Fibroblast of the aortic adventitia (primary cell): ENCODE measurements at regions not wholly inside any gene's neighbourhood (a gene's known extent, or its start where the extent isn't known, plus 50 kb on each side); places are given as distances from the start of the nearest gene placed in this dataset.

Experiments
- DNase-seq: peaks from one replicate; pipeline ENCODE4 v3.0.0-alpha.2; 2010; ENCODE audit warnings: low read depth
- H3K4me3 ChIP-seq: 2 replicates; pipeline ENCODE4 v1.5.1; 2011; ENCODE audit warnings: low read depth, mild to moderate bottlenecking, control low read depth, low read length, moderate library complexity
- CTCF ChIP-seq: IDR thresholded peaks from 2 replicates; pipeline ENCODE4 v1.5.1; 2011; ENCODE audit warnings: mild to moderate bottlenecking, low read length, control low read depth, inconsistent platforms; ENCODE audit not compliant: insufficient read depth

GRCh38 chr18:8948471-8949149, 153.9 kb upstream of the NDUFV2 start:
- DNase-seq, result peak; percentile 89
- H3K4me3 ChIP-seq, result no peak overlapping the region
- no peak for TF ChIP-seq CTCF

GRCh38 chr18:8949206-8949605, 153.3 kb upstream of the NDUFV2 start:
- H3K4me3 ChIP-seq, result peak overlapping the region; percentile 22
- no peak for DNase-seq
- TF ChIP-seq CTCF, result no peak

- no peak for TF ChIP-seq CTCF
- no peak for DNase-seq
- no peak overlapping the region for H3K4me3 ChIP-seq
Measured at GRCh38 chr18:8951491-8951890, 151.0 kb upstream of the NDUFV2 start.

- no peak for TF ChIP-seq CTCF
- no peak for DNase-seq
- no peak overlapping the region for H3K4me3 ChIP-seq
Measured at GRCh38 chr18:8952174-8952573, 150.3 kb upstream of the NDUFV2 start.

GRCh38 chr18:8952769-8953760, 149.4 kb upstream of the NDUFV2 start:
- no peak overlapping the region for H3K4me3 ChIP-seq
- TF ChIP-seq CTCF, result peak; percentile 1
- peak; percentile 86 for DNase-seq

- DNase-seq, result no peak
- no peak overlapping the region for H3K4me3 ChIP-seq
- TF ChIP-seq CTCF, result no peak
Measured at GRCh38 chr18:8957731-8958130, 144.8 kb upstream of the NDUFV2 start.
